Osteoblast (primary cell): ENCODE measurements at regions not wholly inside any gene's neighbourhood (a gene's known extent, or its start where the extent isn't known, plus 50 kb on each side); places are given as distances from the start of the nearest gene placed in this dataset.
"Not testable (repeated sequence)": the region's sequence is repeated elsewhere in the genome, so short reads cannot be mapped to it uniquely, and the experiment has no call there.

ENCODE experiments used
- DNase-seq: peaks from one replicate; pipeline ENCODE4 v3.0.0; 2011; ENCODE audit warnings: low spot score, mixed read lengths; ENCODE audit not compliant: insufficient read length; ENCODE audit errors: missing footprints
- H2AFZ ChIP-seq: 2 replicates; pipeline ENCODE4 v1.6.0; 2011; ENCODE audit warnings: mild to moderate bottlenecking, low read length
- H3K27ac ChIP-seq: 2 replicates; pipeline ENCODE4 v1.5.1; 2011; ENCODE audit warnings: mild to moderate bottlenecking, low read depth, low read length, moderate library complexity
- H3K27me3 ChIP-seq: 2 replicates; pipeline ENCODE4 v1.6.0; 2012; ENCODE audit warnings: mild to moderate bottlenecking, control low read depth, inconsistent platforms, low read length, moderate library complexity; ENCODE audit not compliant: insufficient read depth
- H3K36me3 ChIP-seq: 2 replicates; pipeline ENCODE4 v1.5.1; 2011; ENCODE audit warnings: mild to moderate bottlenecking, low read length, control low read depth, moderate library complexity; ENCODE audit not compliant: insufficient read depth
- H3K4me1 ChIP-seq: 2 replicates; pipeline ENCODE4 v1.5.1; 2011; ENCODE audit warnings: mild to moderate bottlenecking, low read length, control low read depth, moderate library complexity; ENCODE audit not compliant: insufficient read depth
- H3K4me2 ChIP-seq: 2 replicates; pipeline ENCODE4 v1.6.0; 2011; ENCODE audit warnings: mild to moderate bottlenecking, low read length; ENCODE audit not compliant: insufficient read depth
- H3K4me3 ChIP-seq: fragments of 200-600 bp; sonication (generic); 3 replicates; pipeline ENCODE4 v1.5.1; 2012; ENCODE audit warnings: mild to moderate bottlenecking, low read length, inconsistent platforms; ENCODE audit not compliant: insufficient read depth
- H3K79me2 ChIP-seq: 2 replicates; pipeline ENCODE4 v1.6.0; 2012; ENCODE audit warnings: mild to moderate bottlenecking, low read length, control low read depth, inconsistent platforms; ENCODE audit not compliant: insufficient read depth
- H3K9me3 ChIP-seq: 2 replicates; pipeline ENCODE4 v1.5.1; 2011; ENCODE audit warnings: low read depth, low read length, control low read depth
- H4K20me1 ChIP-seq: 2 replicates; pipeline ENCODE4 v1.6.0; 2012; ENCODE audit warnings: mild to moderate bottlenecking, low read length, control low read depth; ENCODE audit not compliant: insufficient read depth
- CTCF ChIP-seq: IDR thresholded peaks from 2 replicates; pipeline ENCODE4 v1.5.1; 2011; ENCODE audit warnings: mild to moderate bottlenecking, low read depth, low read length, moderate library complexity; ENCODE audit errors: extremely low read depth

- H3K4me1 ChIP-seq, H3K27ac ChIP-seq, H3K36me3 ChIP-seq, H3K4me2 ChIP-seq, H3K27me3 ChIP-seq, H4K20me1 ChIP-seq, H2AFZ ChIP-seq, H3K4me3 ChIP-seq, DNase-seq, H3K79me2 ChIP-seq, H3K9me3 ChIP-seq: not testable (repeated sequence)
Measured at GRCh38 chr15:21283210-21283609, 157.1 kb downstream of the POTEB3 start.

GRCh38 chr15:21280272-21280671 is 160.0 kb downstream of the POTEB3 start:
- H3K4me3 ChIP-seq, H3K4me2 ChIP-seq, H3K36me3 ChIP-seq, H4K20me1 ChIP-seq, H3K9me3 ChIP-seq, H3K4me1 ChIP-seq, H2AFZ ChIP-seq, DNase-seq, H3K27me3 ChIP-seq, H3K27ac ChIP-seq, H3K79me2 ChIP-seq: not testable (repeated sequence)

GRCh38 chr15:21272176-21272982 is 167.9 kb downstream of the POTEB3 start:
- H3K4me3 ChIP-seq, H2AFZ ChIP-seq, H3K4me2 ChIP-seq, H4K20me1 ChIP-seq, H3K27me3 ChIP-seq, H3K9me3 ChIP-seq, H3K27ac ChIP-seq, H3K36me3 ChIP-seq, DNase-seq, H3K79me2 ChIP-seq, H3K4me1 ChIP-seq: not testable (repeated sequence)

- Histone ChIP-seq H3K27me3 (no peaks in the 10 kb centered on the region), H3K4me3 (no peak overlapping the region), H3K79me2 (no peaks in the 10 kb centered on the region), H2AFZ (no peak overlapping the region), H3K27ac (no peak overlapping the region), H3K4me1 (no peaks in the 10 kb centered on the region), H3K9me3 (peaks cover 6% of the 10 kb centered on the region), H4K20me1 (no peaks in the 10 kb centered on the region), H3K36me3 (no peaks in the 10 kb centered on the region), H3K4me2 (no peak overlapping the region)
- DNase-seq: no peak
- no peak for TF ChIP-seq CTCF
Measured at GRCh38 chr15:21271566-21271965, 168.7 kb downstream of the POTEB3 start.

GRCh38 chr15:21270474-21270873 is 169.8 kb downstream of the POTEB3 start:
- no peak overlapping the region for H3K4me3 ChIP-seq
- H3K27ac ChIP-seq: no peak overlapping the region
- no peaks in the 10 kb centered on the region for H3K27me3 ChIP-seq
- no peaks in the 10 kb centered on the region for H3K4me1 ChIP-seq
- H3K79me2 ChIP-seq: no peaks in the 10 kb centered on the region
- DNase-seq: no peak
- H3K4me2 ChIP-seq: no peak overlapping the region
- peaks cover 6% of the 10 kb centered on the region for H3K9me3 ChIP-seq
- H3K36me3 ChIP-seq: no peaks in the 10 kb centered on the region
- no peak overlapping the region for H2AFZ ChIP-seq
- TF ChIP-seq CTCF: no peak
- H4K20me1 ChIP-seq: no peaks in the 10 kb centered on the region

- not testable (repeated sequence) for H2AFZ ChIP-seq, H3K9me3 ChIP-seq, H3K27me3 ChIP-seq, H3K27ac ChIP-seq, H3K4me3 ChIP-seq, H3K4me1 ChIP-seq, H3K36me3 ChIP-seq, DNase-seq, H3K4me2 ChIP-seq, H4K20me1 ChIP-seq, H3K79me2 ChIP-seq
Measured at GRCh38 chr15:21269673-21270072, 170.6 kb downstream of the POTEB3 start.
